ENCODE measurements at regions not wholly inside any gene's neighbourhood (a gene's known extent, or its start where the extent isn't known, plus 50 kb on each side); places are given as distances from the start of the nearest gene placed in this dataset.

GRCh38 chr4:162954976-162955375, 211.7 kb downstream of the NAF1 start:
- Histone ChIP-seq H3K4me3 (ENCODE audit: low read depth in 1 of 2, low read length in 2 of 2) (no peak overlapping the region), H3K9ac (ENCODE audit: low read depth in 1 of 2, low read length in 2 of 2) (no peak overlapping the region), H3K27me3 (ENCODE audit: control insufficient read depth in 1 of 2, insufficient read depth in 2 of 2, low read length in 2 of 2) (no peaks in the 10 kb centered on the region), H3K4me1 (ENCODE audit: control insufficient read depth in 1 of 2, insufficient read depth in 2 of 2, low read length in 2 of 2) (no peaks in the 10 kb centered on the region), H3K9me3 (ENCODE audit: control insufficient read depth in 1 of 2, low read length in 2 of 2) (no peaks in the 10 kb centered on the region), H3K27ac (ENCODE audit: low read depth, low read length) (no peak overlapping the region), H3K36me3 (ENCODE audit: control insufficient read depth in 1 of 2, insufficient read depth in 2 of 2, low read length in 2 of 2) (no peaks in the 10 kb centered on the region)

DNA sequence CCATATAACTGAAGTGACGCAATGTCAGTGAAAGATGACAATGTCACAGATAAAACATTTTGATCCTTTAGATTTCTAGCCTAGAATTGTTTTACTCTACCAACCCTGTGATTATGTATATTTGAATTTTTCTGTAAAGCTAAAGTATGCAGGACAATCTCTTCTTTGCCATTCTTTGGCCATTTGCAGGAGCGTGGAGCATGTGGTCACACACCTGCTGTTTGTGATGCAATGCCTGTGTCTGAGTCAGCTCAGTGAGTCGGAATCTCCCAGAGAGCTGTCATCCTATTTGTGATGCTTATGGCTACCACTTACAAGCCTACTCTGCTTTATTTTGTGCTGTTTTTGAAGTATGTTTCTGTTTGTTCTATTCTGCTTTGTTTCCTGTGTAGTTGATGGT, 214.5 kb downstream of the NAF1 start:
- Histone ChIP-seq H3K9ac (ENCODE audit: low read depth in 1 of 2, low read length in 2 of 2) (no peak overlapping the region), H3K27ac (ENCODE audit: low read depth, low read length) (no peak overlapping the region), H3K4me3 (ENCODE audit: low read depth in 1 of 2, low read length in 2 of 2) (no peak overlapping the region), H3K36me3 (ENCODE audit: control insufficient read depth in 1 of 2, insufficient read depth in 2 of 2, low read length in 2 of 2) (no peaks in the 10 kb centered on the region), H3K4me1 (ENCODE audit: control insufficient read depth in 1 of 2, insufficient read depth in 2 of 2, low read length in 2 of 2) (no peaks in the 10 kb centered on the region), H3K9me3 (ENCODE audit: control insufficient read depth in 1 of 2, low read length in 2 of 2) (no peaks in the 10 kb centered on the region), H3K27me3 (ENCODE audit: control insufficient read depth in 1 of 2, insufficient read depth in 2 of 2, low read length in 2 of 2) (no peaks in the 10 kb centered on the region)

GRCh38 chr4:162945713-162946112, 221.0 kb downstream of the NAF1 start:
- Histone ChIP-seq H3K4me3 (ENCODE audit: low read depth in 1 of 2, low read length in 2 of 2) (no peak overlapping the region), H3K4me1 (ENCODE audit: control insufficient read depth in 1 of 2, insufficient read depth in 2 of 2, low read length in 2 of 2) (no peaks in the 10 kb centered on the region), H3K27me3 (ENCODE audit: control insufficient read depth in 1 of 2, insufficient read depth in 2 of 2, low read length in 2 of 2) (no peaks in the 10 kb centered on the region), H3K27ac (ENCODE audit: low read depth, low read length) (no peak overlapping the region), H3K9me3 (ENCODE audit: control insufficient read depth in 1 of 2, low read length in 2 of 2) (no peaks in the 10 kb centered on the region), H3K9ac (ENCODE audit: low read depth in 1 of 2, low read length in 2 of 2) (no peak overlapping the region), H3K36me3 (ENCODE audit: control insufficient read depth in 1 of 2, insufficient read depth in 2 of 2, low read length in 2 of 2) (no peaks in the 10 kb centered on the region)

DNA sequence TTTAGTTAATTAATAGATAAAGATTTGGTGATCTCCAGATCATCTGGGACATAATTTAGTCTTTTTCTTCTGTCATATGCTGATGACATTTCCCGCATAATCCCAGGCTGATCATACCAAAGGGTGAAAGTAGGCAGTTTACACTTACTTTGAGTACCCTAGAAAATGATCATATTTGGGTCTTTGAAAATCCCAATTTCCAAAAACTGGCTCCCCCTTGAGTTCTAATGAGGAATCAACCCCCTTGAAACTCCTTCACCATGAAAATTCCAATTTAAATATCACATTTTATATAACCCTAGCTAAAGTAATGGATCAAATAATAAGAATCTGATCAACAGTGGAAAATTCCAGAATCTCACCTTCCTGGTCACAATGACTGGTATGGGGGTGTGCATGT, 223.4 kb downstream of the NAF1 start:
- Histone ChIP-seq H3K4me3 (ENCODE audit: low read depth in 1 of 2, low read length in 2 of 2) (no peak overlapping the region), H3K4me1 (ENCODE audit: control insufficient read depth in 1 of 2, insufficient read depth in 2 of 2, low read length in 2 of 2) (no peaks in the 10 kb centered on the region), H3K27ac (ENCODE audit: low read depth, low read length) (no peak overlapping the region), H3K27me3 (ENCODE audit: control insufficient read depth in 1 of 2, insufficient read depth in 2 of 2, low read length in 2 of 2) (no peaks in the 10 kb centered on the region), H3K9ac (ENCODE audit: low read depth in 1 of 2, low read length in 2 of 2) (no peak overlapping the region), H3K36me3 (ENCODE audit: control insufficient read depth in 1 of 2, insufficient read depth in 2 of 2, low read length in 2 of 2) (no peaks in the 10 kb centered on the region), H3K9me3 (ENCODE audit: control insufficient read depth in 1 of 2, low read length in 2 of 2) (no peaks in the 10 kb centered on the region)

- no peak overlapping the region for H3K27ac ChIP-seq (ENCODE audit: low read depth, low read length)
- H3K9ac ChIP-seq (ENCODE audit: low read depth in 1 of 2, low read length in 2 of 2) = no peak overlapping the region
- no peaks in the 10 kb centered on the region for H3K27me3 ChIP-seq (ENCODE audit: control insufficient read depth in 1 of 2, insufficient read depth in 2 of 2, low read length in 2 of 2)
- H3K9me3 ChIP-seq (ENCODE audit: control insufficient read depth in 1 of 2, low read length in 2 of 2) = no peaks in the 10 kb centered on the region
- H3K4me1 ChIP-seq (ENCODE audit: control insufficient read depth in 1 of 2, insufficient read depth in 2 of 2, low read length in 2 of 2) = no peaks in the 10 kb centered on the region
- H3K36me3 ChIP-seq (ENCODE audit: control insufficient read depth in 1 of 2, insufficient read depth in 2 of 2, low read length in 2 of 2) = no peaks in the 10 kb centered on the region
- no peak overlapping the region for H3K4me3 ChIP-seq (ENCODE audit: low read depth in 1 of 2, low read length in 2 of 2)
These were observed 227.8 kb downstream of the NAF1 start for GRCh38 chr4:162938738-162939485.

DNA sequence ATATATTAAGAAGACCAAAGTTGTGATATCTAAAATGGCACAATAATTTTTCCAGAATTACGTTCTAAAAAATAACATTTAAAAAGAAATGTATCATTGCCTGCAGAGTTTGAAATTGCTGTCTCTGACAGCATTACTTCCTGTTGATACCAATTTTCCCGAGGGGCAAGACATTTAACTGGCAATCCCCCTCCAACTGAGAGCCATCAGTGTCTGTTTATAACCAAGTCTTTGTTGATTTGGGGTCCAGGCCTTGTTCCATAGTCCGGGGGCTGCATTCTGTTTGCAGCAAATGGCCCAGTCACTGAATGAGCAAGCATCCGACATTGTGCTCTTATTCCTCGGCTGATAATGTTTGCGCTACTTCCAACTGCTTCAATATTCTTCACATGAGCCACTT, 231.5 kb downstream of the NAF1 start:
- Histone ChIP-seq H3K9ac (ENCODE audit: low read depth in 1 of 2, low read length in 2 of 2) (no peak overlapping the region), H3K27me3 (ENCODE audit: control insufficient read depth in 1 of 2, insufficient read depth in 2 of 2, low read length in 2 of 2) (no peaks in the 10 kb centered on the region), H3K9me3 (ENCODE audit: control insufficient read depth in 1 of 2, low read length in 2 of 2) (no peaks in the 10 kb centered on the region), H3K4me1 (ENCODE audit: control insufficient read depth in 1 of 2, insufficient read depth in 2 of 2, low read length in 2 of 2) (no peaks in the 10 kb centered on the region), H3K4me3 (ENCODE audit: low read depth in 1 of 2, low read length in 2 of 2) (no peak overlapping the region), H3K36me3 (ENCODE audit: control insufficient read depth in 1 of 2, insufficient read depth in 2 of 2, low read length in 2 of 2) (no peaks in the 10 kb centered on the region), H3K27ac (ENCODE audit: low read depth, low read length) (no peak overlapping the region)

GRCh38 chr4:162931286-162931685, 235.4 kb downstream of the NAF1 start:
- H3K27me3 ChIP-seq (ENCODE audit: control insufficient read depth in 1 of 2, insufficient read depth in 2 of 2, low read length in 2 of 2) = no peaks in the 10 kb centered on the region
- no peak overlapping the region for H3K27ac ChIP-seq (ENCODE audit: low read depth, low read length)
- no peaks in the 10 kb centered on the region for H3K36me3 ChIP-seq (ENCODE audit: control insufficient read depth in 1 of 2, insufficient read depth in 2 of 2, low read length in 2 of 2)
- H3K9ac ChIP-seq (ENCODE audit: low read depth in 1 of 2, low read length in 2 of 2) = no peak overlapping the region
- no peaks in the 10 kb centered on the region for H3K9me3 ChIP-seq (ENCODE audit: control insufficient read depth in 1 of 2, low read length in 2 of 2)
- H3K4me1 ChIP-seq (ENCODE audit: control insufficient read depth in 1 of 2, insufficient read depth in 2 of 2, low read length in 2 of 2) = no peaks in the 10 kb centered on the region
- H3K4me3 ChIP-seq (ENCODE audit: low read depth in 1 of 2, low read length in 2 of 2) = no peak overlapping the region

DNA sequence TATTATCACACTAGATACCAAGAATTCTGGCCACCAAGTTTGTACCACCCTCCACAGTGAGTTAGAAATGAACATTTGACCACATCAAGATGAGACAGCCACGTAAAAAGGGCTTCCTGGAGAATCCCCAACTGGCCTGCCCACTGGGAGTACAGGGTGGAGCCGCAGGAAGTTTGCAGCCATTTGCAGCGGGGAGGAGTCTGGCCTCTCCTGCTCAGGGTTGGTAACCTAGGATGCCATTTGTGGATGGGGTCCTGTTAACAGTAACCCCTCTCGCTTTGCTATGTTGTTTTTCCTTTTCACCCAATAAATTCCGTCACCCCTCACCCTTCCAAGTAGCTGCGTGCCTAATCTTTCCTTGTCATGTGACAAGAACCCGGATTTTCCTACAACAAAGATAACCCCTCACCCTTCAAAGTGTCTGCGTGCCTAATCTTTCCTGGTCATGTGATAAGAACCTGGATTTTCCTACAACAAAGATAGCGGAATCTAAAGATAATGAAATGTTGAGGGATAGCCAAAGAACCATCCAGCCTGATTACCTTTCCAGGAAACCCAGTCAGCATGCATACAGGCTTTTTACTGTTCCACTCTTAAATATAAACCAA, 245.4 kb downstream of the NAF1 start:
- no peaks in the 10 kb centered on the region for H3K36me3 ChIP-seq (ENCODE audit: control insufficient read depth in 1 of 2, insufficient read depth in 2 of 2, low read length in 2 of 2)
- no peaks in the 10 kb centered on the region for H3K4me1 ChIP-seq (ENCODE audit: control insufficient read depth in 1 of 2, insufficient read depth in 2 of 2, low read length in 2 of 2)
- no peak overlapping the region for H3K9ac ChIP-seq (ENCODE audit: low read depth in 1 of 2, low read length in 2 of 2)
- H3K9me3 ChIP-seq (ENCODE audit: control insufficient read depth in 1 of 2, low read length in 2 of 2) = peaks cover 0 to 4% of the 10 kb centered on the region in 2 donors
- H3K27ac ChIP-seq (ENCODE audit: low read depth, low read length) = no peak overlapping the region
- no peak overlapping the region for H3K4me3 ChIP-seq (ENCODE audit: low read depth in 1 of 2, low read length in 2 of 2)
- H3K27me3 ChIP-seq (ENCODE audit: control insufficient read depth in 1 of 2, insufficient read depth in 2 of 2, low read length in 2 of 2) = no peaks in the 10 kb centered on the region

GRCh38 chr4:162920649-162921048, 246.0 kb downstream of the NAF1 start:
- Histone ChIP-seq H3K9me3 (ENCODE audit: control insufficient read depth in 1 of 2, low read length in 2 of 2) (peaks cover under 1 to 4% of the 10 kb centered on the region in 2 donors), H3K4me1 (ENCODE audit: control insufficient read depth in 1 of 2, insufficient read depth in 2 of 2, low read length in 2 of 2) (no peaks in the 10 kb centered on the region), H3K27ac (ENCODE audit: low read depth, low read length) (no peak overlapping the region), H3K4me3 (ENCODE audit: low read depth in 1 of 2, low read length in 2 of 2) (no peak overlapping the region), H3K27me3 (ENCODE audit: control insufficient read depth in 1 of 2, insufficient read depth in 2 of 2, low read length in 2 of 2) (no peaks in the 10 kb centered on the region), H3K9ac (ENCODE audit: low read depth in 1 of 2, low read length in 2 of 2) (no peak overlapping the region), H3K36me3 (ENCODE audit: control insufficient read depth in 1 of 2, insufficient read depth in 2 of 2, low read length in 2 of 2) (no peaks in the 10 kb centered on the region)

DNA sequence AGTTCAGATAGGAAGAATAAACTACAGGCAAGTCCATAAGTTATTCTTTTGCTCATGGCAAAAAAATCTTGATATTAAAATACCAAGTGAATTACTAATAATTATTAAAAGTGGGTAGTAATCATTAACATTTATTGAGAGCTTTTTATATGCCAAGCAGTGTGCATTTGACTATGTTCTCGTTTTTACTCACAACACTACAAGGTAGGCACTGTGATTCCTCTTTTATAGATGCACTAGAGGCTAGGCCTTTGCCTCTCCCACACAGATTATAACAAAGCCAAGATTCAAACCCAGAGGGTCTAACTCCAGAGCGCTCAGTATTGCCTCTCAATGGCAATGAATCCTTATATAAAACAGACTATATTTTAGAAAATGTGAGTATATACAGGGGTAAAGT, 254.2 kb downstream of the NAF1 start:
- Histone ChIP-seq H3K27me3 (ENCODE audit: control insufficient read depth in 1 of 2, insufficient read depth in 2 of 2, low read length in 2 of 2) (no peaks in the 10 kb centered on the region), H3K4me1 (ENCODE audit: control insufficient read depth in 1 of 2, insufficient read depth in 2 of 2, low read length in 2 of 2) (no peaks in the 10 kb centered on the region), H3K27ac (ENCODE audit: low read depth, low read length) (no peak overlapping the region), H3K9me3 (ENCODE audit: control insufficient read depth in 1 of 2, low read length in 2 of 2) (peaks cover 0 to 4% of the 10 kb centered on the region in 2 donors), H3K4me3 (ENCODE audit: low read depth in 1 of 2, low read length in 2 of 2) (no peak overlapping the region), H3K36me3 (ENCODE audit: control insufficient read depth in 1 of 2, insufficient read depth in 2 of 2, low read length in 2 of 2) (no peaks in the 10 kb centered on the region), H3K9ac (ENCODE audit: low read depth in 1 of 2, low read length in 2 of 2) (no peak overlapping the region)
